HEK293T (cell line): ENCODE measurements at regions not wholly inside any gene's neighbourhood (a gene's known extent, or its start where the extent isn't known, plus 50 kb on each side); places are given as distances from the start of the nearest gene placed in this dataset.

Experiments
- ARNT ChIP-seq: fragments of 450-650 bp; IDR thresholded peaks from 2 replicates; pipeline ENCODE4 v1.6.1; 2017; ENCODE audit warnings: mild to moderate bottlenecking
- FOXK2 ChIP-seq: fragments of 450-650 bp; IDR thresholded peaks from 2 replicates; pipeline ENCODE4 v1.6.1; 2016; ENCODE audit warnings: mild to moderate bottlenecking
- FOXM1 ChIP-seq: fragments of 450-650 bp; IDR thresholded peaks from 2 replicates; pipeline ENCODE4 v1.6.1; 2017; ENCODE audit warnings: mild to moderate bottlenecking, borderline replicate concordance
- SP1 ChIP-seq: fragments of 450-650 bp; IDR thresholded peaks from 2 replicates; pipeline ENCODE4 v1.6.1; 2017
- TARDBP ChIP-seq: fragments of 450-650 bp; IDR thresholded peaks from 2 replicates; pipeline ENCODE4 v1.6.1; 2016

DNA sequence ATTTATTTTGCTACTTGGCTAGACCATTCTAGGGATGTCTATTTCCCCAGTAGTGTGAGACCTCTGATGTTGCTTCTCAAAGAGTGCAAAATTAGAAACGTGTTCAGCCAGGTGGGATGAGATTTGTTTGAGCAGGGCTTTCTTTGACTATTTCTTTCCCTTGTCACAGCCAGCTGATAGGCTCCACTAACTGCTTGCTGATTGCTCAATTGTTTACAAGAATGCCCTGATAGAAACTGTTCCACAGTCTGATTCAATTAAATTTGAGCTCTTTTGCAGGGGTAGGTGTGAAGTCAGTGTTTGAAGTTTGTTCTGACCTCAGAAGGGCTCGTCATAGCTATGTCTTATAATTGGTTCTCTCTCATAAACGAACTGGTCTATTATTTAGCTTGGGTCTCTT, 220.5 kb downstream of the FNDC1 start:
- no peak for TF ChIP-seq ARNT
- TF ChIP-seq TARDBP, result no peak
- no peak for TF ChIP-seq FOXM1
- no peak for TF ChIP-seq SP1
- TF ChIP-seq FOXK2, result no peak
